GM18511 (cell line): ENCODE measurements at regions not wholly inside any gene's neighbourhood (a gene's known extent, or its start where the extent isn't known, plus 50 kb on each side); places are given as distances from the start of the nearest gene placed in this dataset.
A peak's percentile ranks its signal among the peaks of the same experiment; 100 is the strongest.
"Not testable (repeated sequence)": the region's sequence is repeated elsewhere in the genome, so short reads cannot be mapped to it uniquely, and the experiment has no call there.

Experiments used
- ATAC-seq: cut with Tn5 transposase; IDR thresholded peaks from one replicate; pipeline ENCODE4 v1.9.1; 2021; ENCODE audit warnings: mild to moderate bottlenecking, moderate library complexity; ENCODE audit not compliant: unreplicated experiment

DNA sequence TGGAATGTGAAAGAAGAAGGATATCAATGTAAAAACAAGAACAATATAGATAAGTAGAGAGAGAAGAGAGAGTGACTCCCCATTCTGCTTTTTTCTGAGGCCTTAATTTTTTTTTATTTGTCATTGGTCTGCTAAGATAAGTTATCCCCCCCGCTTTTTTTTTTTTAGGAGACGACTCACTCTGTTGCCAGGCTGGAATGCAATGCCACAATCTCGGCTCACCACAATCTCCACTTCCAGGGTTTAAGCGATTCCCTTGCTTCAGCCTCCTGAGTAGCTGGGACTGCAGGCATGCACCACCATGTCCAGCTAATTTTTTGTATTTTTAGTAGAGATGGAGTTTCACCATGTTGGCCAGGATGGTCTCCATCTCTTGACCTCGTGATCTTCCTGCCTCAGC lies 677.0 kb downstream of the MAFB start:
- ATAC-seq: not testable (repeated sequence)

DNA sequence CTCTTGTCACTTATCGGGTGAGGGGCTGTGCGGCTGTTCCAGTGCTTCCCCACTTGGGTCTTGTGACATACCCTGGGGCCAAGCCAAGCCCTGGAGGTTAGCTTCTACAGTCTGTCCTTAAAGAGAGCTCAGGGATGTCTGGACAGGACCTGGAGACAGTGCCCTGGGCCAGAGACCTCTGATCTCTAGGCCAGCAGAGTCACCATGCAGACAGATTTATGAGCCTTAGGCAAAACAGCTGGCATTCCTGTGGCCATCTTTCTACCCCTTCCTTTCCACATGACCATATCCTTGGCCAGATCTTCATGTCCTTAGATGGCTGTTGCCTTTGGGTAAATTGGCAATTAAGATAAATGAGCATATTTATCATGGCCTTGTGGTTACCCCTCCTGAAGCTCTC lies 678.6 kb downstream of the MAFB start:
- ATAC-seq: no peak

DNA sequence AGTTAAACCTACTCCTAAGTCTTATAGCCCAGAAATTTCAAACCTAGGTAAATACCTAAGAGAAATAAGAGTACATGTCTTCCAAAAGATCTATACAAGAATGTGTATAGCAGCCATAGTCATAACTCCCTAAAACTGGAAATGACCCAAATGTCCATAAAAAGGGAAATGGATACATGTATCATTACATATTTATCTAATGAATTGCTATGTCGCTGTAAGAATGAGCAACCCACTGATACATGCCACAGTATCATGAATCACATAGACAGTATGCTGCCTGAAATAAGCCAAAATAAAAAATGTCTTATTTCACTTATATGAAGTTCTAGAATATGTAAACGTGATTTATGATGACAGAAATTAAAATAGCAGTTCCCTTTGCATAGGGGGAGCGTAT lies 679.5 kb downstream of the MAFB start:
- no peak for ATAC-seq

DNA sequence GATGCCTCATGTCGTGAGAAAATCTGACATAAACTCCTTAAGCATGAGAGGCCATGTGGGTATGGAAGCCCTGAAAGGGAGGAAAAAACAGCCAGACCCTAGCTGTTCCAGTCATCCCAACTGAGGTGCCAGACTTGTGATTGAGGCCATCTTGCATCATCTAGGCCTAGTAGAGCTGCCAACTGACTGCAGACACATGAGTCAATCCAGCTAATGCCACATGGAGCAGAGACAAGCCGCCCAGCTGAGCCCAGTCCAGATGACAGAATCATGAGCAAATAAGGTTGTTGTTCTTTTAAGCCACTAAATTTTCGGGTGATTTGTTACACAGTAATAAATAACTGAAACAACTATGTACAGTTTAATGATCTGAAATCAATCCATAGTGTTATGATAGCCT lies 680.9 kb downstream of the MAFB start:
- no peak for ATAC-seq

DNA sequence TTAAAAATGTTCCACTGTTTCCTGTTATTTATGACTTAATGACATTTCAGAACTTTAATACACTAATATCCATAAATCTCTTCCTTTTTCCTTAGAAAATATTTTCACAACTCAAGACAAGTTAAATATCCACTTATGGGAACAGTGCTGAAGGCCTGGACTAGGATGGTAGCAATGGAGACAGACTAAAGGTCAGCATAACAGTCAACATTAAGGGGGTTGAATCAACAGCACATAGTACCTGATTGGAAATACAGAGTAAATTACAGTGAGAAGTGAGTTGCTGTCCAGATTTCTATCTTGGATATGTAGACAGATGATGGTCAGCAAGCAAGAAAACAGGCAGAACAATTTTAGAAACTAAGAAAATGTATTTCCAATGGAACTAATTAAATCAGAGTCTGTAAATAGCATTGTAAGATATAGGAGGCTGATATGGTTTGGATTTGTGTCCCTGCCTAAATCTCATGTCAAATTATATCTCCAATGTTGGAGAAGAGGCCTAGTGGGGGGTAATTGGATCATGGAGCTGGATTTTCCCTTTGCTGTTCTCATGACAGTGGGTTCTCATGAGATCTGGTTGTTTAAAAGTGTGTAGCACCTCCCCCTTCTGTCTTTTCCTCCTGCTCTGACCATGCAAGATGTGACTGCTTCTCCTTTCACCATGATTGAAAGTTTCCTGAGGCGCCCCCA lies 682.7 kb downstream of the MAFB start:
- no peak for ATAC-seq

- not testable (repeated sequence) for ATAC-seq
Observed at GRCh38 chr20:40004092-40004491, 684.9 kb downstream of the MAFB start.

DNA sequence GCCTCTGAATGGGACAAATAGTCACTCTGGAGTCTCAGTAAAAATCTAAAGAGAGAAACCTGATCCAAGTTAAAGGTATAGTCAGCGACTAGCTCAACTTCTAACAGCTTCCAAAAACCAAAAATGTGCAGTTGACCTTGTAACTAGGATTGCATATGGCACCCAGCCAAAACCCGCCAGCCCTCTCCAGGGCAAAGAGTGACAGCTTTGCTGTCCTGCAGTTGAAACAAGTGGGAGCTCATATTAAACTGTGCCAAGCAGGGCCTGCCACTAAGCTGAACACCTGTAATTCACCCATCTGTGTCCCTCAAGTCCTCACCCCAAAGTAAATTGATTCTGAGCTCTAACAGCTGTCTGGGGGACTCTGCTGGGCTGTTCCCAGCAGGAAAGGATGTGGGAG lies 695.3 kb downstream of the MAFB start:
- ATAC-seq: no peak

GRCh38 chr20:39990692-39991091 lies 698.3 kb downstream of the MAFB start:
- ATAC-seq: no peak

DNA sequence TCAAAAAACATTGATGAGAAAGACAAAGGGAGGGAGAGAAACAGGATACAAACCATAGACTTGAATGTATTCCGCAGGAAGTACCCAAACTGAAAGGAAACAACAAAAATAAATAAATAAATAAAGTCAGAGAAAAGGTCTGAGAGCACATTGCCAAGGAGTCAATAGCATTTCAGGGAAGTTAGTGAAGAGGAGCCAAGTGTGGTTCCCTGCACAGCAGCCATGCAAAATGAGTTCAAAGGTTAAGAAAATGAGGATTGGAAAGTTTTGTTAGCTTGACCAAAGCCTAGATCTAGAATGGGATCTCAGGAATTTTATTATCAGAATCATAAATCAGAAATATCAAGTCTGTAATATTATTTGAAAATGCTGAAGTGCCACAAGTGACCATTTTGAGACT lies 700.0 kb downstream of the MAFB start:
- no peak for ATAC-seq

DNA sequence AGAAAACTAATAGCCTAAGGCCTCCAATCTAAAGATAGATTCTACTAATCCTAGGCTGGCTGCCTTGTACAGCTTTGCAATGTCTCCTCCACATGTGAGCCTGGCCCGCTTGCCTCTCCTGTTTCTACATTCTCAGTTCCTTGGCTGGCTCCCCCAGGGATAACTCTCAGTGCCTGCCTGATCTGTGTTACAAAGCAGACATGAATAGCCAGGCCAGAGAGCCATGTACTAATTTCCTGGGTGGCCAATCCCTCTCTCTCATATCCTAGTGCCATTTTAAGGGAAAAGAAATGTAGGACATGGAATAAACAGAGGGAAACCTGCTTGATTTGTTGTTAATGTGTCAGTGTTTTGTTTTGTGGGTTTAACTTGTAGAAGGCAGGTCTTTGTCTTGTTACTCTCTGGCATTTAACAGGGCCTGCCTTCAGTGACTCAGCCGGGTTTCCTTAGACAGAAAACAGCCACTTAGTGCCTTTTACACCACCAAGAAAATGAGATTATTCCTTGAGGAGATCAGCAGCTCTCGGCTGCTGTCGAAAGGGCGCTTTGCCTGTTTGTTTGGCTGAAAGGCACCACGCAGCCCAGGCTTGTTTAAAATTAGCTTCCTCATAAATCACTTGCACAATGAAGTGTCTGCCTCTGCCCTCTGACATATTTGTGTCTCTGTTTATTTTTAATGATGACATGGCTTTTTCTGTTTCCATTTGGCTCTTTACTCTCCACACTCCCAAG lies 702.7 kb downstream of the MAFB start:
- ATAC-seq: no peak

GRCh38 chr20:39985271-39985827 lies 703.7 kb downstream of the MAFB start:
- no peak for ATAC-seq

- no peak for ATAC-seq
Observed at GRCh38 chr20:39983655-39984054, 705.4 kb downstream of the MAFB start.

DNA sequence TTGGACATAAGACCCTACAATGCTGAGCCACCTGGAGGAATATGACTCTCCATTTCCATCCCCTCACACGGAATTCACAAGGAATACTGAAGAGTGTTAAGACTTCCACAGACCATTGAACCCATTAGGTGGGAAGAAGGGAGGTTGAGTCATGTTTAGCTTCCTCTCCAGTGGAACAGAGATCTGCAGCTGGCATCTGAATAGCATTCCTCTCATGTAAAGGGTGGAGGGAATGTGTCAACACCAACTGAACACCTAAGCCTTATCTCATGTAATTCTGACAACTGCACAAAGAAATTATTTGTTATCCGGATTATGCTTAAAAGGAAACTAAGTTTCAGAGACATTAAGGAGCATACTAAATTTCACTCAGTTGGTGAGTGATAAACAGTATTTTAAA lies 705.9 kb downstream of the MAFB start:
- no peak for ATAC-seq

- ATAC-seq: no peak
Observed at GRCh38 chr20:39974966-39975501, 714.0 kb downstream of the MAFB start.

- no peak for ATAC-seq
Observed at GRCh38 chr20:39968495-39968894, 720.5 kb downstream of the MAFB start.

GRCh38 chr20:39967806-39968205 lies 721.2 kb downstream of the MAFB start:
- ATAC-seq: no peak

DNA sequence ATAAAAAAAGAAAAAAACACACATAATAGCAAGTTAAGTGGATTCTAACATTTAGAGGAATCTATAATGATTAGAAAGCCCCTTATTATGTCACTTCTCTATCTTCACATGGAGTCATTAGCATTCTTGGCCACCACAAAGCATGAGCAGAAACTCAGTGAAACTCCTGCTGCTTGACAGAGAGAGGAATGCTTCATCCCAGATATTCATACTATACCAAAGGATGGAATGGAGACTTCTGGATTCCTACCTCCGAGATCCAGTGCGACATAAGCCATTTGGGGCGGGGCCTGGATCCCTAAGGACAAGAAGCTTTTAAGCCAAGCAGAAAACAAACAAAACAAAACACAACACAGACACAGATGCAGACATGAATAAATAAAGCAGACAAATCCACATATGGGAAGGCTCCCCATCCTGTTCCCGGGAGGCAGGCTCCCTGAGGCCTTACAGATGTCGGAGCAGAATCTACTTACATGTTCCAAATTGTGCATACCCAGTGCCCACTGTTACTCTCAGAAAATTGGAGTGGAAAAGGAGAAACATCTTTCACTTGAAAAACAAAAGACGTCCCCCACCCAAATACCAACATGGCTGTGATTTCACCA lies 727.3 kb downstream of the MAFB start:
- ATAC-seq: no peak

DNA sequence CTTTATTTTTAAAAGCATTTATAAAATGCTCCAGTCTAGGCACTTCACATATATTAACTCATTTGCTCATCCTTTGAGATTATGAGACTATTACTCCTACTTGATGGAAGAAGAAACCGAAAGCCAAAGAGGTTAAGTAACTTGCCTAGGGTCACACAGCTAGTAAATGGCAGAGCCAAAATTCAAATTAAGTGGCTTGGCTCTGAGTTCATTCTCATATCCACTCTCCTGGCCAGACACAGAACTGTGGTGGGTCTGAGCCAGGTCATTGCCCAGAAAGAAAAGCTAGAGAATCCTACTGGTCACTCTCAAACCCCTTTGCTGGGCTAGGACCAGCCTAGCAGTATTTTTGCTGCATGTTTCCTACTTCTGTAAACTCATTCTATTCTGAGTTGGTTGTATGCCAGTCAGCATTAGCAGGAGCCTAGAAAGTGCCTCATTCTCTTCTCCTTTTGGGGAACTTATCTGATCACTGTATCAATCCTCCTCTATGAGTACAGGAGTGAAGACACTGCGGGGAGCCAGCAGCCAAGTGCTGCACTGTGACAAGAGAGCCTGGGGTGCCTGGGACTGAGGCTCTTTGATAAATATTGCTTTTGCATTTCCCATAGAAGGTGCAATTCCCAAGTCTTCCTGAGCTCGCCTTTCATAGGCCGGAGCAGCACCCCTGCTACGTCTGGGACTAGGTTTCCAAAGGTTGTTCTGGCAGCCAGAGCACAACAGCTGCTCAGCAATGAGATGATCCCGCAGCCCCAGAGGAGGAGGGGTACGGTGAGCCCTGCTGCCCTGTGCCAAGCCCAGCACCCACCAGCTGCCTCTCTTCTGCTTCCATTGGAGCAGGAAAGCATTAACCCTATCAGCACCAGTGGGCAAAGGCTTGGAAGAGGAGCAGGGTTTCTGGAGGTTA lies 728.3 kb downstream of the MAFB start:
- ATAC-seq: peak; percentile 64

GRCh38 chr20:39957911-39958310 lies 731.1 kb downstream of the MAFB start:
- not testable (repeated sequence) for ATAC-seq

- ATAC-seq: no peak
Observed at GRCh38 chr20:39954621-39955020, 734.4 kb downstream of the MAFB start.

DNA sequence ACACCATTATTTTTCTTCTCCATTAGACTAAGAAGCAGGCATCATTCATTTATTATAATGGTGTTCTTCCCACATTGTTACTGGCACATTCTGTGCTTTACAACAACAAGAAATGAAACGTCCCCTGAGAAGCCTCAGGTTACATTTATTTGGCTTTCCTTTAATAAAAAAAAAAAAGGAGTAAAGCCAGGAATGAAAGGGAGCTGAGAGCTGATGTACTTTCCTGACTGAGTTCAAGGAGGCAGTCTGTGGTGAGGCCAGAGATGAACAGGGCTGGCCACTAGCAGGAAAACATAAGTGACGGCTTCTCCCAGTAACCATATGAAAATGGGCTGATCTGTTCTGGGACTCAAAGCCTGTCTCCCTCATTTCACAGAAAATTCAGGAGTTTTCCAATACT lies 742.1 kb downstream of the MAFB start:
- no peak for ATAC-seq
